ENCODE measurements at regions not wholly inside any gene's neighbourhood (a gene's known extent, or its start where the extent isn't known, plus 50 kb on each side); places are given as distances from the start of the nearest gene placed in this dataset.

GRCh38 chr16:54506741-54507500 is 220.3 kb upstream of the IRX3 start:
- peak in 1 of 2 experiments; percentile 37 for DNase-seq

DNA sequence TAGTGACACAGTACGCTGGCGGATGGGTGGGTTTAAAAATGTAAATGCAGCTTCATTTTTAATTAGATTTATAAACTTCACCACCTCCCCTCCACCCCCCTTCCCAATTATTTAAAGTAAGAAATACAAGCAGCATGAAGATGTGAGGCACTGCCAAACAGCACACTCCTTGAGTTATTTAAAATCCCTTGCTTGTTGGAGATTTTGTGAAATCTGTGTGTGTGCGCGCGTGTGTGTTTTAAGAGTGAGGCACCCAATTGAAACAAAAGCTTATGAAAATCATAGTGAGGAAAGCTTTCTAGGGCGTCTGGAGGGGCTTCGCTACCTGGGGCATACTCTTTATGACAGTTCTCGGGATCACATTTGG is 219.6 kb upstream of the IRX3 start:
- DNase-seq: no peak

GRCh38 chr16:54505549-54506213 is 219.1 kb upstream of the IRX3 start:
- peak in 1 of 2 experiments; percentile 12 for DNase-seq

- DNase-seq: no peak
These were observed 217.8 kb upstream of the IRX3 start for GRCh38 chr16:54504372-54504771.

GRCh38 chr16:54503856-54504219 is 217.3 kb upstream of the IRX3 start:
- no peak for DNase-seq

GRCh38 chr16:54503011-54503855 is 216.6 kb upstream of the IRX3 start:
- no peak for DNase-seq

DNA sequence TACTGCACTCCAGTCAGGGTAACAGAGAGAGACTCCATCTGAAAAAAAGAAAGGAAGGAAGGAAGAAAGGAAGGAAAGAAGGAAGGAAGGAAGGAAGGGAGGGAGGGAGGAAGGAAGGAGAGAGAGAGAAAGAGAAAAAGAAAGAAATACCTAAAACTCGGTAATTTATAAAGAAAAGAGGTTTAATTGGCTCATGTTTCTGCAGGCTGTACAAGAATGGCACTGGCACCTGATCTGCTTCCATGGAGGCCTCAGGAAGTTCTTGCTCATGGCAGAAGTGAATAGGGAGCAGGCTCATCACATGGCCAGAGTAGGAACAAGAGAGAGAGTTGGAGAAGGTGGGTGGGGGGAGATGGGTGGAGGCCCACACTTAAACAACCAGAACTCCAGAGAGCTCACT is 215.2 kb upstream of the IRX3 start:
- DNase-seq: no peak

- no peak for DNase-seq
These were observed 207.0 kb upstream of the IRX3 start for GRCh38 chr16:54493594-54493993.

DNA sequence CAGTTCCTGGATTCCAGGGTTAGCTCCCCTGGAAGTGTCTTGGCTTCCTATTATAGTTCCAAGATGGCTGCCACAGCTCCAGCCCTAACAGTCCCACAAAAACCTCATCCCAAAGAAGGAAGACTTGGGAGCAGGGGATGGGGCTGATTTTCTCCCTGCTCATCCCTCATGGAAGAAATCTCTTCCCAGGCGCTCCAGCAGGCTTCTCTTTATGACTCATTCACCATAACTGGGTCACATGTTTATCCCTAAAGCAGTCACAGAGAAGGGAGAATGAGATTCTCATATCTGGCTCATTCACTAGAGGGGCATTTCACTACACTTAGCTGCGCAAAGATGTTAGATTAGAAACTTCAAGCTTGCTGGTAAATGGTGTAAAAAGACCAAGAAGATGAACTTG is 206.5 kb upstream of the IRX3 start:
- no peak for DNase-seq

DNA sequence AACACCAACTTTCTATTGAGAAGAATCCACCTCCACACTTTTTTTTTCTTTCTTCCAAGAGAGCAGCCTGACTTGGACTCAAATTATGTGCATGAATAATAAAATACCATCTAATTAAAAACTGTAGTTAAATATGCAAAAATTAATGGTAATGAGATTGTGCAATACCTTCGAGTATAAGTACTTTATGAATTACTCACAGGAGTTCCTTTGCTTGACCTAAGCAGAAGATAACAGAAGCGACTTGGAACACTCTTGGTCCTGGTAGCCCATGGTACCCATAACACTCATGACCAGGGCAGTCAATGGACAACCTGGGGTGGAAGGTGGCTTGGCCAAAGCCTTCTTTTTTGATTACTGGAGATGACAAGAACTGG is 203.5 kb upstream of the IRX3 start:
- no peak for DNase-seq

GRCh38 chr16:54489225-54490111 is 202.9 kb upstream of the IRX3 start:
- peak; percentile 63 to 89 for DNase-seq

GRCh38 chr16:54488729-54489128 is 202.1 kb upstream of the IRX3 start:
- no peak for DNase-seq

GRCh38 chr16:54487933-54488332 is 201.3 kb upstream of the IRX3 start:
- no peak for DNase-seq

GRCh38 chr16:54484700-54485099 is 198.1 kb upstream of the IRX3 start:
- no peak for DNase-seq

GRCh38 chr16:54482892-54483574 is 196.4 kb upstream of the IRX3 start:
- DNase-seq: no peak

DNA sequence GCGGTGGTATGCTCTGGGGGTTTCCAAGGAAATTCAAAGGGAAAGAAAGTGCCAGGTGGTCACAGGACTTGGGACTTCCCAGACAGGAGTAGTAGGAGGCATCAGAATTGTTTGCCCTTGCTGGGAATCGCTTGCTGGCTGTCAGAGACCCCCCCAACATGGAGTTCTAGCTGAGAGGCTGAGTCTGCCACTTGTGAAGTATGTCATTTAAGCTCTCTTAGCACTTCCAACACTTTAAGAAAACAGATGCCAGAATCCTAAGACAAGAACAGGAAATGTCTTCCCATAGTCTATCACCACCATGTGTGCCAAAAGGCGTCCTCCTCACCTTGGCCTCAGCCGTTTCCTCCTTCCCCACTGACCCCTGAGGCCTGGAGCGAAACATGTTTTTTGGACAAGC is 193.8 kb upstream of the IRX3 start:
- DNase-seq: no peak

DNA sequence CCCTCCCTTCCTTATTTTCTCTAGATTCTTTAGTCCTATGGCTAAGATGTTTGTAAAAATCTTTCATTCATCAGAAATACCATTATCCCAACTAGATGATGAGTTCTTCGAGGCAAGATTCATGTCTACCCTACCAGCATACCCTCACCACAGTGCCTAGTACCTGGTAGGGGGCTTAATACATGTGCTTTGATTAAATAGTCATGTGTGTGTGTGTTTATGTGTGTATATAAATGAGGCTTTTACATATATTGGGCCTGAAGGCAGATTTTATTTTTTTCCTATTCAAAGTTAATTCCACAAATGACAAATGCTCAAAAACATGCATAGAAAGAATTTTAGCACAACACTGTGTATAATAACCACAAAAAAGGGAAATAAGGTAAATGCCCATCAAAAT is 193.0 kb upstream of the IRX3 start:
- no peak for DNase-seq

DNA sequence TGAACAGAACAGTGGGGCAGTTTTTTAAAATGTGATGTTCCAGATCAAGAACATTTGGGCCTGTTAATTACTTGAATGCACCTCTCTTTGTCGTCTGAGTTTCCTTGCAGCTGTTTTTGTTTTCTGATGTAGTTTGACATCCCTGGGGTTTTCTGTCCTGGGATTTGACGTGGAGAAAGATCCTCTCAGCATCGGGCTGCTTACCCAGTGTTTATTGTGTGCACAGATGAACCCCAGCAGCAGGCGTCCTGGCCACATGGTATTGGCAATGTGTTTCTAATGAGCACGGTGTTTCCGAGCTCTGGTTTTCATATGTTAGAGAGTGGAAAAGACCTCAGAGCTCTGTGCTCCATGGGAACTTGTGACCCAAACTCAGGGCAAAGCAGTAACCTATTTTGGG is 191.1 kb upstream of the IRX3 start:
- DNase-seq: no peak

DNA sequence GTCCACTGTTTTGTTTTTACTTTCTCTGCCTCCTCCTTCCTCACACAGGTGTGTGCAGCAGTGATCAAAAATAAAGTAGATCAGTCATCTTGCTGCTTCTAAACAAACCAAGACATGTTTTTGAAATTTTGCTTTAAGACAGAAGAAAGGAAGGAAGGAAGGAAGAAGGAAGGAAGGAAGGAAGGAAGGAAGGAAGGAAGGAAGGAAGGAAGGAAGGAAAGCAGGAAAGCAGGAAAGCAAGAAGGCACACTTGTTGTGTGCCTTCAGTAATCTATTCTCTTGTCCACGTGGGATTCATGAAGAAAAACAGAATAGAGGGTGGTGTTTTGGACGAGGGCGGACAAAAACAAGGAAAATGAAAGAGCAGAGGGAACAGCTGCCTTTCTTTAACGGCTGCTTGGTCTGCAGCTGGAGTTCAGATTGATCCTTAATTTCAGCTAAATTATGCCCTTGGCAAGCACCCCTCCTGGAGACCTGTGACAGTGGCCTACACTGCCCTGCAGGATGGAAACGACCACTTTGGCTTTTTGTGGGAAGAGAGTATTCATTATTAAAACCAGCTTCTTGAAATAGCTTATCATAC is 188.5 kb upstream of the IRX3 start:
- no peak for DNase-seq

DNA sequence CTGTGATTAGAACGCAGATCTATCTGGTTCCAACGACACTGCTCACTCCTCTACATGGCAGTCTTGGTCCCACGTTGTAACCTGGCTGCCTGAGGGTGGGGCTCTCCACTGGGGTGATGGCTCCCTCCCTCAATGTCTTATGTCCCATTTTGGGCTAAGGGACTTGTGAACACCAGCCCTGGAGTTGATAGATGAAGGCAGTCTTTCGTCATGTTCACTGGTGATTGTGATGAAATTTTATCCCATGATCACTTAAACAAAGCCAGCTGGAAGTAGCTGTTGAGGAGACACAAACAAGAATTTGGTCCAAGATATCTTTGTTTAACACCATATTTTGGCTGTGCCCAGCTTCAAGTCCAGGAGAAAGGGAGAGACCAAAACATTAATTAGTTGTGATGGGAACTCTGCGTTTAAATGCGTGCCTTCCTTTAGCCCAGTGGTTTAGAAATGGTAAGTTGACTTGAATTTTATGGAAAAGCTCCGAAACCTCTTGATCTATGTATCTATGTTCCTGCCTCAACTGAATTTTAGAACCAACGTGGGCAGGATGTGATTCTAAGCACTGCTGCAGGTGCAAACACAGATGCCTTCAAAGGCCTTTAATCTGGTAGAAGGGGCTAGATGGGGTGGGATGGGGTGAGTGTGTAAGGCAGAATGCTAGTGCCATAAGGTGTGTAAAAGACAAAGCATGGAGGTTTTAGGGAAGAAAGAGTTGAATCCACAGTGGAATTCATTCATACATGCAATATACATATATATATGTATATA is 186.8 kb upstream of the IRX3 start:
- no peak for DNase-seq

- DNase-seq: no peak
These were observed 180.8 kb upstream of the IRX3 start for GRCh38 chr16:54467398-54467797.

Measured in NCI-H2081 (cell line).